ENCODE measurements at regions not wholly inside any gene's neighbourhood (a gene's known extent, or its start where the extent isn't known, plus 50 kb on each side); places are given as distances from the start of the nearest gene placed in this dataset.

GRCh38 chr7:130970696-130971095, 236.7 kb upstream of the KLF14 start:
- no peak for DNase-seq

- no peak for DNase-seq
These were observed 237.3 kb upstream of the KLF14 start for GRCh38 chr7:130971297-130971696.

DNA sequence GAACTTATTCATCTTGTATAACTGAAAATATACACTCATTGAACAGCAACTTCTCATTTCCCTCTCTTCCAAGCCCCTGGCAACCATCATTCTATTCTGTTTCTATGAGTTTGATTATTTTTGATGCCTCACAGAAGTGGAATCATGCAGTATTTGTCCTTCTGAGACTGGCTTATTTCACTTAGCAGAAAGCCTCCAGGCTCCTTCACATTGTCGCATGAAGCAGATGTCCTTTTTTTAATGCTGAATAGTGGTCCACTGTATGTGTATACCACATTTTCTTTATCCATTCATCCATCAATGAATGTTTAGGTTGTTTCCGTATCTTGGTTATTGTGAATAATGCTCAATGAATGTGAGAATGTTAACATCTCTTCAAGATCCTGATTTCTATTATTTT, 238.2 kb upstream of the KLF14 start:
- no peak for DNase-seq

DNA sequence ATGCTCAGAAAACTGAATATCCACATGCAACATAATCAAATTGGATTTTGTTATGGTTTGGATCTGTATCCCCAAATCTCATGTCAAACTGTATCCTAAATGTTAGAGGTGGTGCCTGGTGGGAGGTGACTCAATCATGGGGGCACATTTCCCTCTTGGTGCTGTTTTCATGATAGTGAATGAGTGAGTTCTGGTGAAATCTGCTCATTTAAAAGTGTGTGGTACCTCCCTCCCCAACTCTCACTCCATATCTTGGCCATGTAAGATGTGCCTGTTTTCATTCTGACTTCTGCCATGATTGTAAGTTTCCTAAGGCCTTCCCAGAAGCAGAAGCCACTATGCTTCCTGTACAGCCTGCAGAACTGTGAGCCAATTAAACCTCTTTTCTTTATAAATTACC, 239.6 kb upstream of the KLF14 start:
- no peak for DNase-seq

- no peak for DNase-seq
These were observed 240.2 kb upstream of the KLF14 start for GRCh38 chr7:130974169-130974568.

DNA sequence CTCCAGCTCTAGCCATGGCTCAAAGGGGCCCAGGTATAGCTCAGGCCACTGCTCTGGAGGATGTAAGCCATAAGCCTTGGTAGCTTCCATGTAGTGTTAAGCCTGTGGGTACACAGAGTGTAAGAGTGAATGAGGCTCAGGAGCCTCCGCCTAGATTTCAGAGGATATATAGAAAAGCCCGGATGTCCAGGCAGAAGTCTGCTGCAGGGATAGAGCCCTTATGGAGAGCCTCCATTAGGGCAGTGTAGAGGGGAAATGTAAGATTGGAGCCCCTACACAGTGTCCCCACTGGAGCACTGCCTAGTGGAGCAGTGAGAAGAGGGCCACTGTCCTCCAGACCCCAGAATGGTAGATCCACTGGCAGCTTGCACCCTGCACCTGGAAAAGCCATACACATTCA, 240.8 kb upstream of the KLF14 start:
- DNase-seq, result no peak

DNA sequence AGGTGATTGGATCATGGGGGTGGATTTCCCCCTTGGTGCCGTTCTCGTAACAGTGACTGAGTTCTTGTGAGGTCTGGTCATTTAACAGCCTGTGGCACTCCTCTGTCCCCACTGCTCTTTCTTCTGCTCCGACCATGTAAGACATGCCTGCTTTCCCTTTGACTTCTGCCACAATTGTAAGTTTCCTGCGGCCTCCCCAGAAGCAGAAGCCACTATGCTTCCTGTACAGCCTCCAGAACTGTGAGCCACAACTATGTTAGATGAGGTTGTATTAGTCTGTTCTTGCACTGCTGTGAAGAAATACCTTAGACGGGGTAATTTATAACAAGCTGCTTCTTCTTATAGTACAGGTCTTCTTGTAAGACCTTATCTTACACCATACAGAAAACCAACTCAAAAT, 241.7 kb upstream of the KLF14 start:
- DNase-seq, result no peak

- DNase-seq, result peak; percentile 34
These were observed 248.2 kb upstream of the KLF14 start for GRCh38 chr7:130982160-130982638.

DNA sequence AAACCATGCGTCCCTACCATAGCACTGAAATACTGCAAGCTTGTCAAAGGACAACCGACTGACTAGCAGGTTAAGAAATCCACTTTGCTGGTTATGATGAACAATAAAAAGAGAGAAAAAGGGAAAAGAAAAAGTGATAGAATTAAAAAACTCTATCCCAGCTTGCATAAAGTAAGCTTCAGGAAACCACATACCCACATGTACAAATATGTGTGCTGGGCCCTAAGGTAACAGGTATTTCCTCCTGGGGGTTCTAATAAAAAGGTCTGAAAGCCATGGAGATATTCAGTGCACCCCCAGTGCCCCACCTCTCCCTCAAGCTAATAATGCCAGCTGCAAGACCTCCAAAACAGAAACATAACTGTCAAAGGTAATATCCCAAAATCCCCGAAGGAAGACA, 248.6 kb upstream of the KLF14 start:
- DNase-seq, result no peak

DNA sequence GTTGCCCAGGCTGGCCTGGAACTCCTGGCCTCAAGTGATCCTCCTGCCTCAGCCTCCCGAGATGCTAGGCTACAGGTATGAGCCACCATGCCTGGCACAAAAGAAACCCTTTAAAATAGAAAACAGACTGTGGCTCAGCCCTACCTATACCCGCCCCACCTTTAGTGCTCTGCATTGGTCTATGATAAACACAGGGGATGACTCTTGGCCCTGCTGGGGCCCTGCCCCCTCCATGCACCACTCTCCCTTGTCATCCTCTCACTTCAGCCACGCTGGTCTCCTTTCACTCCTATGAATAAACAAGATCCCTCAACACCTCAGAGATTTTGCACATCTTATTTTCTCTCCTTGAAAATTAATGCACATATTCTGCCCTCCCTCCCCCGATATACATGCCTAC, 251.4 kb upstream of the KLF14 start:
- DNase-seq, result no peak

DNA sequence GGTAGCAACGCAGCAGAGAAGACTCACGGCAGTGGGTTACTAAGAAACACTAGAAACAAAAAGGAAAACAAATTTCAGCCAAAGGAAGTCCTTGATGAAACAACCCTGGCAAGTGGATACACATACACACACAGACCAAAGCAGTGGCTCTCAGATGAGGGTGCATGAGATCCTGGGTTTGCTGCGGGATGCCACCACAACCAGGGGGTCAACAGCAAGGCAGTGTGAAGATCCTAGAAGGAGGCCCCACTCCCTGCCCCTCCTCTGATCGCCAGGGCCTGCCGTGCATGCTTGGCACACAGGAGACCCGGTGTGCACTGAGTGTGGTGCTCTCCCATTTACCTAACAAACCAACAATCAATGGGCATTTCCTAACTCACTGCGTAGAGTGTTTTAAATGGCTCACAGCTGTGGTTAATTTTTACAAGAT, 252.3 kb upstream of the KLF14 start:
- no peak for DNase-seq

DNA sequence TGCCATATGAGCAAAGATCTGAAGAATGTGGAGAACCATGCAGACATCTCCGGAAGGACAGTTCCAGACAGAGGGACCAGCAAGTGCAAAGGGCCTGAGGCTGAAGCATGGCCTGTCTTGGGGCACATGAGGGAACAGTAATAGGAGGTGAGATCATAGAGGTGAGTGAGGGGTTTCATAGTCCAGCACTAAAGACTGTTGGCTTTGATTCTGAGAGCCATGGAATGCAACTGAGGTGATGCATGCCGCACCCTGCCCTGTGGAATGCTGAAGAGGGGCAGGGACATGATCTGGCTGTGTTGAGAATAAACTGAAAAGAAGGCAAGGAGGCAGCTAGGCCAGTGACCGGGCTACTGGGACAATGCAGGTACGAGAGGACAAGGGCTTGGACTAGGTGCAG, 253.1 kb upstream of the KLF14 start:
- no peak for DNase-seq

DNA sequence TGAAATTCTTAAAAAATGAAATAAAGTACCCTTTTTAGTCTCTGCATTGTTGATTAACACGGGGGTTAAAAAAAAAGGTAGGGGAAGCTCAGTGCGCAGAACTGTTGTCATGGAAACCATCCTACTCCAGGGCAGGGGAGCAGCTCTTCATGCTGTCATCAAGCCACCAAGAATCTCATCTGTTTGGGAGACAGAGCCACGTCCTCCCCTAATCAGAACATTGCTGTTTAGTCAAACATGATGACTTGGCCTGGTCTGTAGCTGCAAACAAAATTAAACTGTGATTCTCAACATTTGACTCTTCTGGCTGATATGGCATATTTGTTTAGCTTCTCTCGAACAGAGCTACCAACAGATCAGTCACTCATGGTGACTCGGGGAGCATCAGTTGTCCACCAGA, 254.4 kb upstream of the KLF14 start:
- DNase-seq, result no peak

DNA sequence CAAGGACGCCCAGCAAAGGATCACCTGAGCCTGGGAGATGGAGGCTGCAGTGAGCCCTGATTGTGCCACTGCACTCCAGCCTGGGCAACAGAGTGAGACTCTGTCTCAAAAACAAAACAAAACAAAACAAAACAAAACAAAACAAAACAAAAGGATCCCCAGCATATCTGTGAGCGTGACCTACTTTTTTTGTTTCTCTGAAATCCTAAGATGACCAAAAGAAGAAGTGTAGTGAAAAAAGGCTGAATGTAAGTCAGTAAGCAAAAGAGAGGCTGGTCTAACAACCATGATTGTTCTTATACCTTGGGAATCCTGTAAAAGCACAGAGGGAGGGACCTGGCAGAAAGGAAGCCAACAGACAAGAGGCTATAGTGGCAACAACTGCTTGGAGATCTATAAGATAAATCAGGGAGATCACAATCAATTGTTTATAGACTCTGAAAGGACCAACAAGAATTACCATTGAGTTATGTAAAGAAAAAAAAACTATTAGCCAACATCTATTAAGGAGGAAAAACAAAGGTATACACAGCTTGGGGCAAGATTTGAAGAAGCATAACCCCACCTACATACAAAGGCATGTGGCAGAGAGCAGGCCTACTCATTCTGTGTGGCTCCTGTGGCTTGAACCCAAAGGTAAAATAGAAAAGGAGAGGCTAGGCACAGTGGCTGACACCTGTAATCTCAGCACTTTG, 255.2 kb upstream of the KLF14 start:
- no peak for DNase-seq

DNA sequence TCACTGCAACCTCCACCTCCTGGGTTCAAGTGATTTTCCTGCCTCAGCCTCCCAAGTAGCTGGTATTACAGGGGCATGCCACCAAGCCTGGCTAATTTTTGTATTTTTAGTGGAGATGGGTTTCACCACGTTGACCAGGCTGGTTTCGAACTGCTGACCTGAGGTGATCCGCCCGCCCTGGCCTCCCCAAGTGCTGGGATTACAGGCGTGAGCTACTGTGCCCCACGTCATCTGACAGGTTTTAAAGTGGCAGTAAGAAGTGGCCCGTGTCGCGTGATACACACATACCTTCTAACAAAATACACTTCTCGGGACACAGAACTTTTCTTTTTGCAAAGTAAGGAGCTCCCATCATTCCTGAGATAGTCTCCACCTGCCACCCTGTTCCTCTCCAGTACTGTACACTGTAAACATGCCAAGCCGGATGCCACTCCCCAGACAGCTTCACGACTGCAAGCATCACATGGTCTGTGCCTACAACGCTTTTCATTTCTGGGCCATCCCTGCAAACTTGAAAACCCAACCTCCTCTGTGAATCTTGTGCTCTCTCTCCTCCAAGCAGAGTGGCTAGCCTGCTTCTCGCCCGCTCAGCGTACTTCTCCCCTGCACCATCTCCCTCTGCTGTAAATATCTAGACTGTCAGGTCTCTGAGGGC, 256.3 kb upstream of the KLF14 start:
- no peak for DNase-seq

- no peak for DNase-seq
These were observed 259.8 kb upstream of the KLF14 start for GRCh38 chr7:130993671-130994365.

DNA sequence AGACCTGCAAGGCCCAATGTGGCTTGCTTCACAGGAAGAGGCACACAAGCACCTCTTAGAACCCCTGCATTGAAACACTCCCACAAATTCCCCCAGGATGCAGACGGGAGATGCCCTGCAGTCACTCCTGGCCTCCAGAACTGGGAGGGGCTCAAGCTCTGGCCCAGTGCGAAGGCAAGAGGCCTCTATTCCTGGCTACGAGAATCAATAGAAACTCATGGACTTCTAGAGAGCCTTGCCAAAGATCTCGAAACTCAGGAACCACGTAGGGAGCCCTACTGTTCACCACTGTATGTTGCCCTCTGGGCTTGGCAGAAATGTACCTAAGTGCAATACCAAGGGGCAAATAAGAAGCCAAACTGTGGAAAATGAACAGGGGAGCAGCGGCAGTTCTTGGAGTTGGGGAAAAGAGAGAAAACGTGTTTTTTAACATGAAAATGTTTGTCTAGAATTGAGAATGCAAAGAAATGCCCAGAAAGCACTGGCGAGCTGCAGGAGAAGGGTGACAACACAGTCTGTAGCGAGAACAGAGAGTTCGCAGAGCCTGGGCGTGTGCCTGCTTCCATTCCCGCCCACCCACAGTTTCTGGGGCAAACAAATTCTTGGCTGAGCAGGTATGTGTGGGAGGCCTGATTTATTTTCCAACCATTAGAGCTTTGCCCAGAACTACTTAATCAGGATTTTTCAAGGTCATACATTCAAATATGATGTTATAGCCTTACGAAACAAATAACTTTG, 260.5 kb upstream of the KLF14 start:
- DNase-seq, result no peak

- DNase-seq, result no peak
These were observed 261.5 kb upstream of the KLF14 start for GRCh38 chr7:130995252-130996081.

DNA sequence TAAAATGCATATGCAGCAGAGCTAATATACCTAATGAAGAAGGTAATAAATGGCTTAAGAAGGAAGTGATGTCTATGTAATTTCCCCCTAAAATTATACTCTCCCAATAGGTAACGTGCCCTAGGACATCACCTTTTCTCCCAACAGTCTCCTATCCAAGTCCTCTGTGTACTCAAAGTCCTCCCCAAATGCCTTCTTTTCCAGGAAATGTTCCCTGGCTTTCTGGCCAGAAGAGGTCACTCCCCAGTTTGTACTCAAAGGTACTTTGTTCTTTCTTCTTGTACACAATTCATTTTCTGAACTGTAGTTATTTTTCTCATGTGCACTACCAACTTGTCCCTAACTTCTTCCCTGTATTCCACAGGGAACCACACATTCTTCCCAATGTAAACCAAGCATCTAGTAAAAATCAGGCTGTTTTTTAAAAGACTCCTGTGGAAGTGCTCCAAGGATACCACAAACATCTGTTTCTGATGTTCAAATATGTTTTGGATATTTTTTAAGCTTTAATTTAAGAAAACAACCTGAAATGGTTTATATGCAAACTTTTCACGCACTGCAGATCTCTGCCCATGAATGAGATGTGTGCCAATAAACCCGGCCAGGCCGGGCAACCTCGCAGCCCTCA, 262.3 kb upstream of the KLF14 start:
- no peak for DNase-seq

DNA sequence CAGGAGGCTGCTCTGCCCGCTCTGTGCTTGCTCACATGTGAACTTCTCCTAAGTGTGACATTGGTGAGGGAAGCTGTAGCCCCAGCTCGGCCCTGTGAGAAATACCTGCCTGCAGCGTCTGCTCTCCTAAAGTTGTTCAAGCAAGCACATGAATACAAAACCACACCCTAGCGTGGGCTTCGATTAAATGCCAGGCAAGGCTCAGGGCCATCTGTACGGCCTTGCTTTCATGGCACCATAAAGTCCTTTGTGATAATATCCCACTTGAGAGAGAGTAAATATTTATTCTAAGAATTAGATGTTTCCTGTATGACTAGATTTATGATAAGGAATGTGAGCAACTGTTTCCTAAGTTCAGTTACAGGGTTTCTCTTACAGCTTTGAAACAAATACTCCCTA, 262.8 kb upstream of the KLF14 start:
- no peak for DNase-seq

DNA sequence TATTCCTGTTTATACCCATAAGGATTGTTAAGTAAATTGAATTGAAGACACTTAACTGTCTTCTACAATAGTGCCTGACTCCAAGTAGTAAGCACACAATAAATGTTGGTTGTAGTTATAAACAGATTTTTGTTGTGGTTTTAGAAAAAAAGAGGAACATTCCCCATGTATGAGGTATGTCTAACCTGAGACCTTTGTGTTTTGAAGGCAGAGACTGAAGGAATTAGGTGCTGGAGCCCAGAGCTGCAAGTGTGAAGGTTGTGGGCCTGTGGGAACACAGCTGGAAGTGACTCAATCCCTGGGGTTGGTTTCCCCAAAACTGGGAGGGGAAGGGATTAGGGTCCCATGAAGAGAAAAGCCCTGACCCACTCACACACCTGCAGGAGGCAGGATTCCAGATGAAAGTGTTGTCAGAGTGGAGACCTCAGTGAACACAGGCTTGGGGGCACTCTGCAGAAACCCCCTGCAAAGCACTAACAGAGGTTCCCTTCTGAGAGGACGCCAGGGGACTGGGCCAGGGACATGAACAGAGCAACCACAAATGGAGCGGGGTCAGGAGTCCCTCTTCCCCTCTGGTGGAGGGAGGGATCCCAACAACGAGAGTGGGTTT, 265.1 kb upstream of the KLF14 start:
- DNase-seq, result no peak

DNA sequence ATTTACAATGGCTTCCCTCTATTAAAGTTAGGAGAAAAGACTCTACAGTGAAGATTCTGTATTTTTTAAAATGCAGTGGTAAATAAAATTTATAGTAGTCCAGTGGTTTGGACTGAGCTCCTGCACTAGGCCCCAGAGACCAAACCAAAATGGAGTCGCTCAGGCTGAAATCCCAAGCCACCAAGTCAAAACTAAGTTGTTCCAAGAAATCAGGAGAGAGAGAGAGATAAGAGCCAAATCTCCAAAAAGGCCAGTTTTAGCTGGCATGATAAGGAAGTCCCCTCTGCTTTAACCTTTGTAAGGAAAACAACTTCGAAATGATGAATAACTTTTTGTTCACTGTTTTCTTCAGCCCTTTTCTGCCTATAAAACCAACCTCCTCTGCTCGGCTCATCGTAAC, 265.9 kb upstream of the KLF14 start:
- no peak for DNase-seq

All from inflammatory macrophage treated with lipopolysaccharide for 4 hours (primary cell).